ENCODE measurements at regions not wholly inside any gene's neighbourhood (a gene's known extent, or its start where the extent isn't known, plus 50 kb on each side); places are given as distances from the start of the nearest gene placed in this dataset.
"Not testable (repeated sequence)": the region's sequence is repeated elsewhere in the genome, so short reads cannot be mapped to it uniquely, and the experiment has no call there.

DNA sequence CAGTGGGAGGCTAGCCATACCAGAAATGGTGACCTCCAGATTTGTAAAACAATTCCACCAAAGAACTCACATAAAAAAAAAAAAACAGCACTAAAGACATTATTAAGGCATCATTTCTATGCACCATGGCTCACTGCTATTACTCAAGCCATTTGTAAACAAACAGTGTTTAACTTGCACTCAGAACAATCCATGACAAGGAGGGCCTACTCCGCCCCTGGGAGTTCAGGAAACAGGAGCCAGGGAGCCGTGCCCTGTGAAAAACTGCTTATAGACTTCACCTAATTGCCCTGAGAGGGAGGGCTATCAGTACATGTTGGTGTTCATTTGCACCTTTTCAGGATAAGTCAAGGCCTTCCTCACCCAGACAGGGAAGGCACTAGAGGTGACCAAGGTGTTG, 103.2 kb downstream of the ZNF429 start:
- Histone ChIP-seq H3K4me3 (no peak overlapping the region), H3K9me3 (replicated peaks in 1 of 3) (no peaks in the 10 kb centered on the region), H3K27ac (no peak overlapping the region), H3K27me3 (no peaks in the 10 kb centered on the region), H3K36me3 (replicated peaks in 1 of 2) (no peaks in the 10 kb centered on the region), H3K4me1 (replicated peaks in 1 of 2) (peaks cover 14 to 20% of the 10 kb centered on the region in 2 donors)
- DNase-seq = no peak
- TF ChIP-seq, protein P1, sequence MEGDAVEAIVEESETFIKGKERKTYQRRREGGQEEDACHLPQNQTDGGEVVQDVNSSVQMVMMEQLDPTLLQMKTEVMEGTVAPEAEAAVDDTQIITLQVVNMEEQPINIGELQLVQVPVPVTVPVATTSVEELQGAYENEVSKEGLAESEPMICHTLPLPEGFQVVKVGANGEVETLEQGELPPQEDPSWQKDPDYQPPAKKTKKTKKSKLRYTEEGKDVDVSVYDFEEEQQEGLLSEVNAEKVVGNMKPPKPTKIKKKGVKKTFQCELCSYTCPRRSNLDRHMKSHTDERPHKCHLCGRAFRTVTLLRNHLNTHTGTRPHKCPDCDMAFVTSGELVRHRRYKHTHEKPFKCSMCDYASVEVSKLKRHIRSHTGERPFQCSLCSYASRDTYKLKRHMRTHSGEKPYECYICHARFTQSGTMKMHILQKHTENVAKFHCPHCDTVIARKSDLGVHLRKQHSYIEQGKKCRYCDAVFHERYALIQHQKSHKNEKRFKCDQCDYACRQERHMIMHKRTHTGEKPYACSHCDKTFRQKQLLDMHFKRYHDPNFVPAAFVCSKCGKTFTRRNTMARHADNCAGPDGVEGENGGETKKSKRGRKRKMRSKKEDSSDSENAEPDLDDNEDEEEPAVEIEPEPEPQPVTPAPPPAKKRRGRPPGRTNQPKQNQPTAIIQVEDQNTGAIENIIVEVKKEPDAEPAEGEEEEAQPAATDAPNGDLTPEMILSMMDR (IDR thresholded peaks at IDR 0.05) = no peak
- no peak for TF ChIP-seq POLR2A (IDR thresholded peaks at IDR 0.05)
- 88 to 97% (median 94%) methylated on average over 2 of the region's 2 CpGs for WGBS, 4 donors
- intact Hi-C loops (cut with DNase I) = no loop called here

DNA sequence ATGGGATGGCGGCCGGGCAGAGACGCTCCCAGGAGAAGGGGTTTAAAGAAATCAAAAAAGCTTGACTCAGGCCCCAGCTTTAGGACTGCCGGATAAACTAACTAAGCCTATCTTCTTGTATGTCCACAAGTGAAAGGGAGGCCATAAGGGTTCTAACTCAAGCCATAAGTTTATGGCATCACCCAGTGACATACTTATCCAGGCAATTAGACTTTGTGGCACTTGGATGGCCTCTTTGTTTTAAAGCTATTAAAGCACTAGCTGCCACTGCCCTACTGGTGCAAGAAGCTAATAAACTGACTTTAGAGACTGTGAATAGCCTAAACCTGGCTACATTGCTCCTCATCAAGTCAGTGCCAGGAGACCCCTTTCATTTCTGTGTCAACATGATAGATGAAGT, 102.0 kb downstream of the ZNF429 start:
- Histone ChIP-seq H3K27me3 (no peaks in the 10 kb centered on the region), H3K27ac (no peak overlapping the region), H3K9me3 (replicated peaks in 1 of 3) (no peaks in the 10 kb centered on the region), H3K4me3 (no peak overlapping the region), H3K36me3 (replicated peaks in 1 of 2) (no peaks in the 10 kb centered on the region), H3K4me1 (replicated peaks in 1 of 2) (peaks cover 18 to 31% of the 10 kb centered on the region in 2 donors)
- DNase-seq = no peak
- intact Hi-C loops (cut with DNase I) = no loop called here
- TF ChIP-seq POLR2A (IDR thresholded peaks at IDR 0.05) = no peak
- TF ChIP-seq, protein P1 (IDR thresholded peaks at IDR 0.05) = no peak
- 66 to 75% (median 70%) methylated on average over 4 of the region's 4 CpGs; no CpG with 5 or more reads in 1 of the 4 donors for WGBS, 4 donors

DNA sequence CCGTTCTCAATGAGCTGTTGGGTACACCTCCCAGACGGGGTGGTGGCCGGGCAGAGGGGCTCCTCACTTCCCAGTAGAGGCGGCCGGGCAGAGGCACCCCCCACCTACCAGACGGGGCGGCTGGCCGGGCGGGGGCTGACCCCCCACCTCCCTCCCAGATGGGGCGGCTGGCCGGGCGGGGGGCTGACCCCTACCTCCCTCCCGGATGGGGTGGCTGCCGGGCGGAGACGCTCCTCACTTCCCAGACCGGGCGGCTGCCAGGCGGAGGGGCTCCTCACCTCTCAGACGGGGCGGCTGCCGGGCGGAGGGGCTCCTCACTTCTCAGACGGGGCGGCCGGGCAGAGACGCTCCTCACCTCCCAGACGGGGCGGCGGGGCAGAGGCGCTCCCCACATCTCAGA, 101.6 kb downstream of the ZNF429 start:
- H3K36me3 ChIP-seq (replicated peaks in 1 of 2); intact Hi-C loops (cut with DNase I); DNase-seq: not testable (repeated sequence)

DNA sequence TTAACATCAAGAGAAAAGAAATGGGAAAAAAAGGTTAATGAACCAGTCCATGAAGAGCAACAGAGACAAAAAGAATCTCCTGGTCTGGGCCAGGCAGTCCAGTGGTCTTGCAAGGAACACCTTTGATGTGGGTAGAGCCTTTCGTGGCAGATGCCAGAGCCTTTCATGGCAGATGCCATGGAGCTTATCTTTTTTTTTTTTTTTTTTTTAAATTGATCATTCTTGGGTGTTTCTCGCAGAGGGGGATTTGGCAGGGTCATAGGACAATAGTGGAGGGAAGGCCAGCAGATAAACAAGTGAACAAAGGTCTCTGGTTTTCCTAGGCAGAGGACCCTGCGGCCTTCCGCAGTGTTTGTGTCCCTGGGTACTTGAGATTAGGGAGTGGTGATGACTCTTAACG, 100.9 kb downstream of the ZNF429 start:
- WGBS, 4 donors = 83 to 93% (median 89%) methylated on average over 2 of the region's 5 CpGs
- DNase-seq; H3K27me3 ChIP-seq; H3K4me3 ChIP-seq; H3K36me3 ChIP-seq (replicated peaks in 1 of 2); H3K27ac ChIP-seq; intact Hi-C loops (cut with DNase I); H3K9me3 ChIP-seq (replicated peaks in 1 of 3): not testable (repeated sequence)
- H3K4me1 ChIP-seq (replicated peaks in 1 of 2) = peaks cover 23 to 39% of the 10 kb centered on the region in 2 donors

More for the DNA sequence above, 101.6 kb downstream of the ZNF429 start:
- H3K27me3 ChIP-seq; H3K4me3 ChIP-seq; H3K9me3 ChIP-seq (replicated peaks in 1 of 3); H3K27ac ChIP-seq: not testable (repeated sequence)
- H3K4me1 ChIP-seq (replicated peaks in 1 of 2) = peaks cover 22 to 35% of the 10 kb centered on the region in 2 donors
- WGBS, 4 donors = 74 to 100% (median 80%) methylated on average over 2 to 21 of the region's 31 CpGs

DNA sequence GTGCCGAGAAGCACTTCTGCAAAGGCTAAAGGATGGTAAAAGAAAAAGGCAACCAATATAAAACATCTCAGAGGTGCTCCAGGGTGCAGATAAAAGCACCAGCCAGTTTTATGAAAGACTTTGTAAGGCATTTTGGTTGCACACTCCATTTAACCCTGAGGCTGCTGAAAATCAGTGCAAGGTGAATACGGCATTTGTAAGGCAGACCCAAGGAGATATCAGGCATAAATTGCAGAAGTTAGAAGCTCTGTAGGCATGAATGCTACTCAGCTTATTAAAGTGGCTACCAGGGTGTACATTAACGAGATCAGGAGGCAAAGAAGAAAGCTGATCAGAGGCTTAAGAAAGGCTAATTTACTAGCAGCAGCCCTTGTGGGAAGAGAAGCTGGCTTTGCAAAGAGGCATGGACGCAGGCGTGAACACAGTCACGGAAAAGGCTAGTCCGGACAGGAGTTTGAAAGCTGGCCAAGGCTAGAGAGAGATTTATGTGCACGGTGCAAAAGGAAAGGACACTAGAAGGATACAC, 99.6 kb downstream of the ZNF429 start:
- WGBS, 4 donors = 6 to 15% (median 14%) methylated on average over 8 of the region's 8 CpGs
- Histone ChIP-seq H3K4me3 (peak overlapping the region in 3 of 4 donors; percentile 1 to 55 (median 20)), H3K36me3 (replicated peaks in 1 of 2) (no peaks in the 10 kb centered on the region), H3K27ac (peak overlapping the region; percentile 67 to 93 (median 72)), H3K27me3 (no peaks in the 10 kb centered on the region), H3K4me1 (replicated peaks in 1 of 2) (peaks cover 23 to 39% of the 10 kb centered on the region in 2 donors), H3K9me3 (replicated peaks in 1 of 3) (no peaks in the 10 kb centered on the region)
- DNase-seq = peak; percentile 67 to 84 (median 76)
- peak in 1 of 2 donors; percentile 10 for TF ChIP-seq POLR2A (IDR thresholded peaks at IDR 0.05)
- TF ChIP-seq, protein P1 (IDR thresholded peaks at IDR 0.05) = no peak
- intact Hi-C loops (cut with DNase I) = no loop called here

All from adrenal gland (tissue), 9 donors.